Stimulated activated memory B cell treated with anti-CD40 and anti-IgM and Interleukin-4, amounts not matched to agents 10 μg/mL and 1 μg/mL and 100 μg/mL, for 72 hours (primary cell): ENCODE measurements at regions not wholly inside any gene's neighbourhood (a gene's known extent, or its start where the extent isn't known, plus 50 kb on each side); places are given as distances from the start of the nearest gene placed in this dataset.
A peak's percentile ranks its signal among the peaks of the same experiment; 100 is the strongest.

Experiments
- ATAC-seq: fragments of 150-1000 bp; cut with Tn5 transposase; 2 replicates; pipeline ENCODE4 v1.10.0; 2021
- H3K27ac Mint-ChIP-seq: one replicate; pipeline ENCODE4 v1.8.0; 2022; ENCODE audit warnings: mild to moderate bottlenecking, mixed read lengths
- H3K27me3 Mint-ChIP-seq: one replicate; pipeline ENCODE4 v1.8.0; 2022; ENCODE audit warnings: mixed read lengths
- H3K36me3 Mint-ChIP-seq: one replicate; pipeline ENCODE4 v1.8.0; 2022; ENCODE audit warnings: mixed read lengths
- H3K4me1 Mint-ChIP-seq: one replicate; pipeline ENCODE4 v1.8.0; 2022; ENCODE audit warnings: mixed read lengths
- H3K4me3 Mint-ChIP-seq: one replicate; pipeline ENCODE4 v1.8.0; 2022; ENCODE audit warnings: mild to moderate bottlenecking, moderate library complexity, mixed read lengths
- H3K9me3 Mint-ChIP-seq: one replicate; pipeline ENCODE4 v1.8.0; 2022; ENCODE audit warnings: mixed read lengths

DNA sequence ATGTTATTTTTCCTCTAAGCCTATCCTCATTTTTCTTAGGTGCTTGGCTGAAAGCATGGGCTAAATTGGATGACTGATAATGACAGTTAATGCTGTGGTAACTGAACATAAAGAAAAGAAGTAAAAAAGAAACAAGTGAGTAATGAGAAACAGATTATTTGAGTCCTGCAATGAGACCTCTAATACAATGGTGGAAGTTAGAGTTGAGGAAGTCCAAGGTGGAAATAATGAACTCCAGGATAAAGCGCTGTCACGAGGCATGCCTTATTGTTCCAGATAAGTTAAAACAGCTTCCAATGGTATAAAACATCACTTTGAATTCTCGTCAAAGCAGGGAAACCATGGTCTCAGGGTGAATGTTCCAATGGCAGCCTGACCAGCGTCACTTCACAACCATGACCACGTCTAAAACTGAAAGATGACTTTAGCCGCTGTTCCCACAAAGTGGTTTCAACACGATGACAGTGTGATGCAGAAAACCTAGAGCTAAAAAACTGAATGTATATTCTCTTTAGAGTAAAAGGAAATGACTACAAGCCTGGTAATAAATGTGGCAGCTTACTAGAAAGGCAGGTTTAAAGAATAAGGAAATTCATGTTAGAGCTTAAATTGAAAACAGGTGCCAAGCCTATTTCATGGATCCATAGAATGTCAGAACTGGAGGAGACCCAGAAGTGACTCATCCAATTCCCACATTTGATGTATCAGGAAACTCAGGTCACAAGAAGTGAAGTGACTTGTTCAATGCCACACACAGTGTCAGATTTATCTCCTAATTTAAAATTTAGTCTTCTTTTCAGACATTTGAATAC, 202.6 kb upstream of the GYPA start:
- Mint-ChIP-seq H3K4me3 (no peak overlapping the region), H3K4me1 (no peaks in the 10 kb centered on the region), H3K27me3 (no peaks in the 10 kb centered on the region), H3K36me3 (no peaks in the 10 kb centered on the region), H3K9me3 (peaks cover 3% of the 10 kb centered on the region), H3K27ac (no peak overlapping the region)
- no peak for ATAC-seq

DNA sequence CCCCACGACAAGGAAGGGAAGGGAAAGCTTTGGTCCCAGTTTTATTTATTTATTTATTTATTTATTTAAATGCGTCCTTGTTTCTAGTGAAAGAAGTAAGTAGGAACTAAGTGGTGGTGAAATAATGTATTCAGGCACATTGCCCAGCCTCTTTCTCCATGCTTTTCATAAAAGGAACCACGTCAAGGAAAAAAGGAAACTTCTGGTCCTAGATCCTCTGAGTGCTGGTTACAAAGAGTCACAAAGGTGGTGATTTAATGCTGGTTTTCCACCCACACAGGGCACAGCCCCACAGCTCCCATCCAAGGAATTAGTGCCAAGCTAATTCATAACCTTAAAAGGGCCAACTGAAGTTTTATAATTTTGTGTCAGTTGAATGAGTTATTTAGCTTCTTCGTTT, 206.6 kb upstream of the GYPA start:
- Mint-ChIP-seq H3K4me3 (no peak overlapping the region), H3K27ac (no peak overlapping the region), H3K4me1 (no peaks in the 10 kb centered on the region), H3K36me3 (no peaks in the 10 kb centered on the region), H3K9me3 (no peaks in the 10 kb centered on the region), H3K27me3 (no peaks in the 10 kb centered on the region)
- no peak for ATAC-seq

DNA sequence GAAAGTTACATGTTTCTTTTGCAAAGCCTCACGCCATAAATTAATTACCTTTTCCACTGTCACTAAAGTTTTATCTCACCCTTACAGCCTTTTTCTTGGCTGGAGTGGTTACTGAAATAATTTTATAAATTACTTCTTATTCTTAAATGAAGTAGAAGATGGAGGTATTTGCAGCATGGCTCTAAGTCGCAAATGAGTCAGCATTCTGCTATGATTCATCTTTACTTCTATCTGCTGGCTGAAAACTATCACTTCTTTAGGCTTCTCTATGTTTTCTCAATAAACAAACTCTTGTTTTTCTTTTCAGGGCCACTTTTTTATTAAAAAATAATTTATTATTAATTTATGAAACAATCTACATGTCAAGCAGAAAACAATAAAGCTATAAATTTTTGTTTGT, 210.2 kb upstream of the GYPA start:
- peaks cover 3% of the 10 kb centered on the region for H3K27me3 Mint-ChIP-seq
- no peak overlapping the region for H3K27ac Mint-ChIP-seq
- H3K4me3 Mint-ChIP-seq, result no peak overlapping the region
- no peak for ATAC-seq
- H3K4me1 Mint-ChIP-seq, result no peaks in the 10 kb centered on the region
- no peaks in the 10 kb centered on the region for H3K36me3 Mint-ChIP-seq
- no peaks in the 10 kb centered on the region for H3K9me3 Mint-ChIP-seq

DNA sequence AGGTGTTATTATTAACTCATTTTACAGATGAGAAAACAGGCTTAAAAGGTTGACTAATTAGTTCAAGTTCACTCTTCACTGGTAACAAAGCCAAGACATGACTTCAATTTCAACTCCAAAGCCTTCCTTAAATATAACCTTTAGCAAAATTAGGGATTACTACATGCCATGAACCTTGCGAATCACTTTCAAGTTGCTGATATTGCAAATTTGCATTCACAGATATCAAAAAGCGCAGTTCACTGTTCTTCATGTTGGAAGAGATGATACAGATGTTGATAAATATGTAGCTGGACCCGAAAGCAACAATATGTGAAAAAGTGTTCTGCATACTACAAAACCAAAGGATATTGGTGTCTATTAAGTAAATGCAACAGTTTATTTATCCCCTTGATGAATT, 210.8 kb upstream of the GYPA start:
- Mint-ChIP-seq H3K4me1 (no peaks in the 10 kb centered on the region), H3K27me3 (peaks cover 9% of the 10 kb centered on the region), H3K4me3 (no peak overlapping the region), H3K36me3 (no peaks in the 10 kb centered on the region), H3K27ac (no peak overlapping the region), H3K9me3 (no peaks in the 10 kb centered on the region)
- no peak for ATAC-seq

DNA sequence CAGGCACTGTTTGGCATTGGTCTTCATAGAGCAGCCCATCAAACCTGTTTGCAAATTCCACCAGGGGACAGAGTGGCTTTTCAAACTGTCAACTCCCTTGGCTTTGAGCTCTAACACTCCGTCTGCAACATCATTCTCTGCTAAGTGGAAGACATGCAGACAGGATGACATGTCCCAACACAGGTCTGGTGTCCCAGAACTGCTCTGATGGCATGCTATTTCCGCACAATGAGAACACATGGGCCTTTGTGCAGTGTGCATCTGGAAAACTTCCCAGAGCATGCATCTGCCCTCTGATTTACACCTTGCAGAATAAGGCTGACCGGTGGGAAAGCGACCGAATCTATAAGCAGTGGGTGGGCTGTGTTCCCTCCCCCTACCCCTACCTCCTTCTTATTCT, 212.8 kb upstream of the GYPA start:
- H3K4me1 Mint-ChIP-seq, result peaks cover 3% of the 10 kb centered on the region
- ATAC-seq, result peak; percentile 36
- no peaks in the 10 kb centered on the region for H3K36me3 Mint-ChIP-seq
- no peak overlapping the region for H3K4me3 Mint-ChIP-seq
- H3K27me3 Mint-ChIP-seq, result peaks cover 9% of the 10 kb centered on the region
- no peaks in the 10 kb centered on the region for H3K9me3 Mint-ChIP-seq
- H3K27ac Mint-ChIP-seq, result no peak overlapping the region

DNA sequence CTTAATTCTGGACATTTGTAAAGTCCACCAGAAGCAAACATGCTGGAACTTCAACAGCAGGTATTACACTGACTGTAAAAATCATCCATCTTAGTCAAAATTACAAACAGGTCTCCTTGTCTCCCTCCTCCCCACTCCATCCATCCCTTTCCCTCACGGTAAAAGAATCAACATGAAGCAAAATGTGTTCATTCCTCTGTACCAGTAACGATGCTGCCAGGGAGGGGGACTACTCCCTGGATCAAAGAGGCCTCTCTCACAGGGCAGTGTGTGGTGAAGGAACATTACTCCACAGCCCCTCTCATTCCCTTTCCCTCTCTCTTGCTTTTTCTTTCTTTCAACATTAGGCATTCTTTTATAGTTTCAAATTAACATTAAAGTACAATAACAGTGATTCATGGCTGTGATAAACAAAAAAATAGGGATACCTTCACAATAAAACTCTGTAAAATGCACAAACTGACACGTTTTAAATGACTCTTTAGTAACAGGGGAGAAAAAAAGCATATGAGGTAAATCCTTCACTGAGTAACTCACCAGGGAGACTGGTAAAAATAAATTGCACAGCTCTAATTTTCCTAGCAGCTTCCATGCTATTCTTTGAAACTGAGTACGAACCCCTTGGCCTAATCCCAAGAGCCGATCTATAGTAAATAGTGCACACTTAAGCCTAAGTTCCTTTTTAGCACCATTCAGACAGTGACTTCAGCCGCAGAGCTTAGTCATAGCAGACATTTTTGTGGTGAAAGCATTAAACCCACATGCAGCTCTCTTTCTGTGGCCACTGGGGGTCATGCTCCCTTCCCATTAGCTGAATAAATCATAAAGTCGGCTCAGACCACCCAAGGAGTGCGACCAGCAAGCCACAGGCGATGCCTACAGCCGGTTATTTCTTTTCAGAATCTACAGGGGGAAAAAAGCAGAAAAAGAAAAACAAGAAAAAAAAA, 215.6 kb upstream of the GYPA start:
- peak; percentile 51 for ATAC-seq
- Mint-ChIP-seq H3K4me1 (peaks cover 4% of the 10 kb centered on the region), H3K27ac (no peak overlapping the region), H3K4me3 (no peak overlapping the region), H3K36me3 (no peaks in the 10 kb centered on the region), H3K9me3 (no peaks in the 10 kb centered on the region), H3K27me3 (peaks cover 18% of the 10 kb centered on the region)

DNA sequence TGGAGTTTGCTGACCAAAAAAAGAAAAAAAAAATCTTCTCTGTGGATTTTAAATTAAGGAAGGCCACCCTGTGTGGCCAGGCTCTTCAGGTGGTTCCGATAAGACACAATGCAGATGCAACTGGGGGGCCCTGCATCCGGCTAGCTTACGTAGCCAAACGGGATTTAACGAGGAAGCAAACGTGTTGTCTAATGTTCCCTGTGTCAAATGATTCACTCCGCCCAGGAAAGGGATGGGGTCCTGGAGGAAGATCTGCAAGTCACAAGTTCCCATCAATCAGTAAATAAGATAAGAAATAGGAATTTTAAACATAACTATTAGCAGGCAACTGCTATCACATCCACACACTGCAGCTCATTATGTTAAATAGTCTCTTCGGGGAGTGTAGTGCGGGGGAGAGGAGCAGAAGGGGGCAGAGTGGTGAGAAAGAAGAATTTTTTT, 216.4 kb upstream of the GYPA start:
- Mint-ChIP-seq H3K4me3 (no peak overlapping the region), H3K9me3 (no peaks in the 10 kb centered on the region), H3K36me3 (no peaks in the 10 kb centered on the region), H3K27ac (no peak overlapping the region), H3K27me3 (peaks cover 18% of the 10 kb centered on the region), H3K4me1 (peaks cover 4% of the 10 kb centered on the region)
- no peak for ATAC-seq

DNA sequence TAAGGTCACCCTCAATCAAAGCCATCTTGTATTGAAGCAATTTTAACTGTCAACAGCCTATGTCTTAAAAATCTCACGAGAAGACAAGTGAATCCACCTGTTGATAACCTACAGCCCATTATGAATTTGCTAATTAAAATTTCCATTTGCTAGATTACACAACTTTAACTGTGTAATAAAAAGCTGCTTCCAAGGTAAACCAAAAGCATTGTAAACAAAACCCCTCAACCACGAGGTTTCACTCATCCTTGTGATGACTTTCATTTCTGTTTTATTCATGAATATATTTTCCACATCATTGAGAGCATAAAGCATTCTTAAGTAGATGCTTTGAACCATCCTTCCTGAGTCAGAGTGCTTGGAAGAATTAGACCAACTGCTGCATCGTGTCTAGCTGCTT, 217.5 kb upstream of the GYPA start:
- Mint-ChIP-seq H3K27me3 (peaks cover 18% of the 10 kb centered on the region), H3K27ac (no peak overlapping the region), H3K4me1 (peaks cover 4% of the 10 kb centered on the region), H3K9me3 (no peaks in the 10 kb centered on the region), H3K4me3 (no peak overlapping the region), H3K36me3 (no peaks in the 10 kb centered on the region)
- peak; percentile 40 for ATAC-seq

DNA sequence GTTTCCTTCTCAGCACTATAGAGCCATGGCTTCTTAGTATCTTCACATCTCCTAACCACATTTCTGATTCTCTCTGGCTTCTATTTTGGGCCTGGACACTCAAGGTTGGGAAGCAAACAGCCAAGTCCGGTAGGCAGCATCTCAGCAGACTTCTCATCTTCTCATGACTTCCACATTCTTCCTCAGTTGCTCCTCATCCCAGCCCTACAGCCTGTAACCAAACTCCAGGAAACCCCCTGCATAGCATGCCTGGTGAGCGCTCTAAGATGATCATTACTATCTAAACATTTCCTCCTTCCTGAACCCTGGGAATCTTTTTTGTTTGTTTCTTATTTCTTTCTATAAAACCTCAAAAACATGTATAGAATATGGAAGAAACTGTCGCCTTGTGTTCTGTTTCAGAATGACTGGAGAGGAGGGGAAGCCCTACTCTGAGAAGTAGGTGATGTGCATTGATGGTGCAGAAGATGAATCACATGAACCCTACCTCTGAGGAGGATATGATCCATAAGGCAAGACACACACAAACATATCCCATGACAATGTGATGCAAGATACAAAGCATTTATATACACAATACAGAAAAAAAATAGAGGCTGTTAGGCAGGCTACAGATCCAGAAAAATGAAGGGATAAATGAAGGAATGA, 219.8 kb upstream of the GYPA start:
- Mint-ChIP-seq H3K27ac (no peak overlapping the region), H3K9me3 (no peaks in the 10 kb centered on the region), H3K36me3 (no peaks in the 10 kb centered on the region), H3K4me1 (peaks cover 4% of the 10 kb centered on the region), H3K4me3 (no peak overlapping the region), H3K27me3 (peaks cover 18% of the 10 kb centered on the region)
- no peak for ATAC-seq

DNA sequence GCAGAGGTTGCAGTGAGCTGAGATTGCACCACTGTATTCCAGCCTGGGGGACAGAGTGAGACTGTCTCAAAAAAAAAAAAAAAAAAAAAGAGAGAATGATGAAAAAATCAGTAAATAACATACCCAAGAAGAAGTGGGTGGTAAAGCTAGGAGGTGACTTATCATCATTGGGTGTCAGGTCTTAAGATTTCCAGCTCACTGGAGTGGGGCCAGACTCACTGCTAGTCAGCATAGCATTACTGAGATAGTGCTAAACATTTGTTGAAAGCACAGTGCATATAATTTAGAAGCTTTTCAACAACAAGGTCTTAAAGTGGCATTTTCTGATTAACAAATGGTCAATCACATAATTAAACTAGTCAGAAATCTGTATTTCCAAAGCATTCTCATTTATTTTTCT, 221.8 kb upstream of the GYPA start:
- Mint-ChIP-seq H3K27ac (no peak overlapping the region), H3K36me3 (no peaks in the 10 kb centered on the region), H3K9me3 (no peaks in the 10 kb centered on the region), H3K4me3 (no peak overlapping the region), H3K27me3 (peaks cover 10% of the 10 kb centered on the region), H3K4me1 (peaks cover 4% of the 10 kb centered on the region)
- ATAC-seq, result no peak

DNA sequence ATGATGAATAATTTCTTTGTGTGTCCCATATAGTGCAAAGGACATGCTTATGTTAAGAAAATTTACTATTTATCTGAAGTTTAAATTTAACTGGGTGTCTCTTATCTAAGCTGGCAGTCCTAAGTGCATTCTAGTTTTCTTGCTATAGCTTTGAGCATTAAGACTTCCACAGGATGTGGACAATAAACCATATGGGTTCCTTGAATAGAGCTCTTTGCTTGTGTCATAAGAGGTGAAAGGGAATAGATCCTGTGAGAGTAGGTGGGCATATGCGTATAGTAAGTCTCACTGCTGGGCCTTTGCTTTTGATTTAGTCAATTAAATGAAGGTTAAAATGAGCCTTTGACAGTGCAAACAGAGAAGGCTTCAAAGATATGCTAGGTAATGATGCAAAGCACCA, 223.4 kb upstream of the GYPA start:
- peaks cover 10% of the 10 kb centered on the region for H3K27me3 Mint-ChIP-seq
- no peak overlapping the region for H3K4me3 Mint-ChIP-seq
- no peak overlapping the region for H3K27ac Mint-ChIP-seq
- no peak for ATAC-seq
- no peaks in the 10 kb centered on the region for H3K4me1 Mint-ChIP-seq
- no peaks in the 10 kb centered on the region for H3K36me3 Mint-ChIP-seq
- H3K9me3 Mint-ChIP-seq, result no peaks in the 10 kb centered on the region

DNA sequence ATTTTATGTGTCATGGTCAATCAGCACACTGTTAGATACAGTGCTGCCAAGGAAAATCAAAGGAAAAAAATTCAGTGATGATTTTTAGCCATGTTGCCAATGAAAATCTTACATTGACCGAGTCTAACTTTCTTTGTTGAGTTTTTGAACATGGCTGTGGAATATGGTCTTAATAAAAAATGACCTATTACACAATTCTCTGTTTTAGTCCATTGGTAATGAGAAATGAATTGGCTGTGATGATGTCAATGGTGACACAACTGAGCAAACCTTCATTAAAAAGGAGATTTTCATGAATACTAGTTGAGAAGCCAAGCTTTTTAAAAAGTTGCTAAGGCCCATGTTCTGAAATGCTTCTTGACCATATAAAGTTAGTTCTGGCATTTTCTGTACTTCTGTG, 225.9 kb upstream of the GYPA start:
- Mint-ChIP-seq H3K36me3 (no peaks in the 10 kb centered on the region), H3K9me3 (no peaks in the 10 kb centered on the region), H3K4me1 (no peaks in the 10 kb centered on the region), H3K4me3 (no peak overlapping the region), H3K27ac (no peak overlapping the region), H3K27me3 (no peaks in the 10 kb centered on the region)
- no peak for ATAC-seq

DNA sequence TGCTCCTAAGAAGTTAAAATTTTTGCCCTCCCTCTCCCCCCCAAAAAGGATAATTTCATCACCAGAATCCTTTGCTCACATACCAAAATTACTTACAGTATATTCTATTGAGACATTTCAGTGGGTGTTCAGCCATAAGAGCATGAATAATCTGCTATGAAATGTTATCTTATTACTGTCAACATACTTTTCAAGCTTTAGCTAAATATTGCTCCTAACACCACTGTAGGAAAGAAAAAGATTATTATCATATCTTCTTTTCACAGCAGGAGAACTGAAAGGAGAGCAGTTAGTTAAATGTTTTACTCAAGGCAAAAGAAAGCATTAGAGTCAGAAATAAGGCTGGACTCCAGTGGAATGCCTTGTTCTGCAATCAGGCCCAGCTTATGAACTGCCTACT, 231.0 kb upstream of the GYPA start:
- no peak for ATAC-seq
- H3K36me3 Mint-ChIP-seq, result no peaks in the 10 kb centered on the region
- no peaks in the 10 kb centered on the region for H3K9me3 Mint-ChIP-seq
- no peaks in the 10 kb centered on the region for H3K4me1 Mint-ChIP-seq
- no peak overlapping the region for H3K27ac Mint-ChIP-seq
- H3K4me3 Mint-ChIP-seq, result no peak overlapping the region
- H3K27me3 Mint-ChIP-seq, result no peaks in the 10 kb centered on the region

DNA sequence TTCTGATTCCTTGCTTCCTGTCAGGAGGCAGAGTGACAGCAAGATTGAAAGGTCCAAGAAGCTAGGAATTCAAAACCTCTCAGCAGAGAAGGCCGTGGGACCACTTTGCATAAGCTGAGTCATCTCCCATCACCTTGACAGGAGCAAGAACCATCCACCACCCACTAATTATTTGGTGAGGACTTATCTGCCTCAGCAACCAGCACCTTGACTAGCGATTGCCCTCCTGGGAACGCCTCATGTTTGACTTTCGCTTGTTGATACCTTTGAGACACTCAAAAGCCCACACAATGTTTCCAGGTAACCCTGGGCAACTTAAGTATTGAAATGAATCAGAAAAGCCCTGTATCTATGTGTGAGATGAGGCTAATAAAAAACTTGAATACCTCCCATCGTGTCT, 233.5 kb upstream of the GYPA start:
- Mint-ChIP-seq H3K4me1 (no peaks in the 10 kb centered on the region), H3K4me3 (no peak overlapping the region), H3K27ac (no peak overlapping the region), H3K36me3 (no peaks in the 10 kb centered on the region), H3K27me3 (no peaks in the 10 kb centered on the region), H3K9me3 (no peaks in the 10 kb centered on the region)
- ATAC-seq, result peak; percentile 72

DNA sequence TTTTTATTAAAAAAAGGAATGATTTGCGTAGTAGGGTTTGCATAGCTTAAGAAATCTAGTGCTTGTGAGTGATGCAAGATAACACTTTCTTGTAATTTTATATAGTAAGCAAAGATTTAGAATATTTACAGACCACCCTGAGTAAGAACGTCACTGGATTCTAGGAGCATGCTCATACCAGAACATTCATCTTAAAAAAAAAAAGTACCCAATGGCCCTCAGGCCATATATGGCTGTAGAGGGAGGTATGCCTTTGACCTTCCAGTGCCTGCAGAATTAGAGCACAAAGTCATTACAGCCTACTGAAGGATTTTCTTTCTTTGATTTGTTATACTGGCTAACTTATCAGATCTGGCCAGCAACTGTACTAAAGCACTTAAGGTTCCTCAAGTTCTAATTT, 236.3 kb upstream of the GYPA start:
- H3K9me3 Mint-ChIP-seq, result no peaks in the 10 kb centered on the region

More for the DNA sequence above, 236.3 kb upstream of the GYPA start:
- Mint-ChIP-seq H3K27me3 (no peaks in the 10 kb centered on the region), H3K36me3 (no peaks in the 10 kb centered on the region), H3K4me1 (no peaks in the 10 kb centered on the region), H3K4me3 (no peak overlapping the region), H3K27ac (no peak overlapping the region)
- no peak for ATAC-seq
